Astrocyte (in vitro differentiated cells and primary cell): ENCODE measurements at regions not wholly inside any gene's neighbourhood (a gene's known extent, or its start where the extent isn't known, plus 50 kb on each side); places are given as distances from the start of the nearest gene placed in this dataset.

Source experiments
- CTCF ChIP-seq: IDR thresholded peaks from 2 replicates; pipeline ENCODE4 v1.5.1; 2011; ENCODE audit warnings: low read depth, mild to moderate bottlenecking, inconsistent platforms, low read length, moderate library complexity; ENCODE audit not compliant: insufficient read depth
- EZH2 ChIP-seq: IDR thresholded peaks from 2 replicates; pipeline ENCODE4 v1.6.1; 2012; ENCODE audit warnings: mild to moderate bottlenecking, low read length, inconsistent platforms; ENCODE audit not compliant: insufficient read depth

GRCh38 chr12:113722747-113723146 lies 243.4 kb downstream of the RBM19 start:
- TF ChIP-seq CTCF (no peak), EZH2 (no peak)
